Kasumi-1 (cell line): ENCODE measurements at regions not wholly inside any gene's neighbourhood (a gene's known extent, or its start where the extent isn't known, plus 50 kb on each side); places are given as distances from the start of the nearest gene placed in this dataset.

ENCODE experiments used
- DNase-seq, 2 experiments: peaks; one replicate each; lab custom pipeline; 2025; lab: John Stamatoyannopoulos, UW

GRCh38 chr17:72301887-72302286 lies 181.1 kb downstream of the SOX9 start:
- no peak for DNase-seq

GRCh38 chr17:72302735-72303134 lies 181.9 kb downstream of the SOX9 start:
- no peak for DNase-seq

- no peak for DNase-seq
These were observed 183.2 kb downstream of the SOX9 start for GRCh38 chr17:72303787-72304733.

GRCh38 chr17:72304859-72305258 lies 184.0 kb downstream of the SOX9 start:
- no peak for DNase-seq

GRCh38 chr17:72305472-72305871 lies 184.7 kb downstream of the SOX9 start:
- no peak for DNase-seq

- no peak for DNase-seq
These were observed 185.2 kb downstream of the SOX9 start for GRCh38 chr17:72306037-72306436.

- DNase-seq = no peak
These were observed 187.0 kb downstream of the SOX9 start for GRCh38 chr17:72307836-72308235.

- no peak for DNase-seq
These were observed 188.0 kb downstream of the SOX9 start for GRCh38 chr17:72308744-72309385.

GRCh38 chr17:72311004-72311403 lies 190.2 kb downstream of the SOX9 start:
- no peak for DNase-seq

GRCh38 chr17:72315122-72315913 lies 194.5 kb downstream of the SOX9 start:
- DNase-seq = no peak

- no peak for DNase-seq
These were observed 197.3 kb downstream of the SOX9 start for GRCh38 chr17:72318131-72318530.

- DNase-seq = no peak
These were observed 201.1 kb downstream of the SOX9 start for GRCh38 chr17:72321896-72322295.

- no peak for DNase-seq
These were observed 211.5 kb downstream of the SOX9 start for GRCh38 chr17:72332367-72332766.

- DNase-seq = no peak
These were observed 212.8 kb downstream of the SOX9 start for GRCh38 chr17:72333570-72333969.

GRCh38 chr17:72334205-72334604 lies 213.4 kb downstream of the SOX9 start:
- DNase-seq = no peak

- DNase-seq = no peak
These were observed 215.4 kb downstream of the SOX9 start for GRCh38 chr17:72336026-72336803.

GRCh38 chr17:72336804-72337070 lies 215.9 kb downstream of the SOX9 start:
- DNase-seq = no peak

GRCh38 chr17:72338304-72338703 lies 217.5 kb downstream of the SOX9 start:
- no peak for DNase-seq

- no peak for DNase-seq
These were observed 218.3 kb downstream of the SOX9 start for GRCh38 chr17:72338847-72339790.

- no peak for DNase-seq
These were observed 220.0 kb downstream of the SOX9 start for GRCh38 chr17:72340836-72341235.

- no peak for DNase-seq
These were observed 221.2 kb downstream of the SOX9 start for GRCh38 chr17:72342061-72342460.
